ENCODE measurements at regions not wholly inside any gene's neighbourhood (a gene's known extent, or its start where the extent isn't known, plus 50 kb on each side); places are given as distances from the start of the nearest gene placed in this dataset.

- H3K4me1 ChIP-seq (ENCODE audit: control insufficient read depth in 1 of 2, low read depth in 2 of 2): no peaks in the 10 kb centered on the region
- H3K27me3 ChIP-seq (replicated peaks; ENCODE audit: insufficient read depth): no peaks in the 10 kb centered on the region
- DNase-seq (ENCODE audit: low spot score) (no peak), ATAC-seq (ENCODE audit: insufficient number of reproducible peaks, low FRiP score, low read depth) (peak; percentile 50)
- TF ChIP-seq, protein P1, sequence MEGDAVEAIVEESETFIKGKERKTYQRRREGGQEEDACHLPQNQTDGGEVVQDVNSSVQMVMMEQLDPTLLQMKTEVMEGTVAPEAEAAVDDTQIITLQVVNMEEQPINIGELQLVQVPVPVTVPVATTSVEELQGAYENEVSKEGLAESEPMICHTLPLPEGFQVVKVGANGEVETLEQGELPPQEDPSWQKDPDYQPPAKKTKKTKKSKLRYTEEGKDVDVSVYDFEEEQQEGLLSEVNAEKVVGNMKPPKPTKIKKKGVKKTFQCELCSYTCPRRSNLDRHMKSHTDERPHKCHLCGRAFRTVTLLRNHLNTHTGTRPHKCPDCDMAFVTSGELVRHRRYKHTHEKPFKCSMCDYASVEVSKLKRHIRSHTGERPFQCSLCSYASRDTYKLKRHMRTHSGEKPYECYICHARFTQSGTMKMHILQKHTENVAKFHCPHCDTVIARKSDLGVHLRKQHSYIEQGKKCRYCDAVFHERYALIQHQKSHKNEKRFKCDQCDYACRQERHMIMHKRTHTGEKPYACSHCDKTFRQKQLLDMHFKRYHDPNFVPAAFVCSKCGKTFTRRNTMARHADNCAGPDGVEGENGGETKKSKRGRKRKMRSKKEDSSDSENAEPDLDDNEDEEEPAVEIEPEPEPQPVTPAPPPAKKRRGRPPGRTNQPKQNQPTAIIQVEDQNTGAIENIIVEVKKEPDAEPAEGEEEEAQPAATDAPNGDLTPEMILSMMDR (IDR thresholded peaks at IDR 0.05): peak; percentile 54
- no peak overlapping the region for H3K27ac ChIP-seq
- no peaks in the 10 kb centered on the region for H3K36me3 ChIP-seq
- peak overlapping the region; percentile 38 for H3K4me3 ChIP-seq
- H3K9me3 ChIP-seq: no peaks in the 10 kb centered on the region
Observed at GRCh38 chr16:55257966-55258613, 65.9 kb upstream of the IRX6 start.

DNA sequence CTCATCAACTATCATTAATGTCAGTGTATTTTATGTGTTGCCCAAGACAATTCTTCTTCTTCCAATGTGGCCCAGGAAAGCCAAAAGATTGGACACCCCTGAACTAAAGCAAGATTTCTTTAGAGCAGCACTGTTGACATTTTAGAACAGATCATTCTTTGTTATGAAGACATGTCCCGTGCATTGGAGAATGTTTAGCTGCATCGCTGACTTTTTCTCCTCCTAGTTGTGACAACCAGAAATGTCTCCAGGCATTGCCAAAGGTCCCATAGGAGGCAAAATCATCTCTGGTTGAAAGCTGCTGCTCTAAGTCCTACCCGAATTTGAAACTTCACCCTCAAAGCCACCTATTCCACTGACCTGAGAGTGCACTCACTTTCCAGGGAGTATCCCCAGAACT is 62.7 kb upstream of the IRX6 start:
- ATAC-seq (ENCODE audit: insufficient number of reproducible peaks, low FRiP score, low read depth) (no peak), DNase-seq (ENCODE audit: low spot score) (no peak)
- H3K4me1 ChIP-seq (ENCODE audit: control insufficient read depth in 1 of 2, low read depth in 2 of 2): peaks cover 0 to 3% of the 10 kb centered on the region in 2 donors
- no peaks in the 10 kb centered on the region for H3K36me3 ChIP-seq
- H3K4me3 ChIP-seq: no peak overlapping the region
- H3K27me3 ChIP-seq (replicated peaks; ENCODE audit: insufficient read depth): no peaks in the 10 kb centered on the region
- no peaks in the 10 kb centered on the region for H3K9me3 ChIP-seq
- no peak overlapping the region for H3K27ac ChIP-seq
- TF ChIP-seq, protein P1 (IDR thresholded peaks at IDR 0.05): no peak

DNA sequence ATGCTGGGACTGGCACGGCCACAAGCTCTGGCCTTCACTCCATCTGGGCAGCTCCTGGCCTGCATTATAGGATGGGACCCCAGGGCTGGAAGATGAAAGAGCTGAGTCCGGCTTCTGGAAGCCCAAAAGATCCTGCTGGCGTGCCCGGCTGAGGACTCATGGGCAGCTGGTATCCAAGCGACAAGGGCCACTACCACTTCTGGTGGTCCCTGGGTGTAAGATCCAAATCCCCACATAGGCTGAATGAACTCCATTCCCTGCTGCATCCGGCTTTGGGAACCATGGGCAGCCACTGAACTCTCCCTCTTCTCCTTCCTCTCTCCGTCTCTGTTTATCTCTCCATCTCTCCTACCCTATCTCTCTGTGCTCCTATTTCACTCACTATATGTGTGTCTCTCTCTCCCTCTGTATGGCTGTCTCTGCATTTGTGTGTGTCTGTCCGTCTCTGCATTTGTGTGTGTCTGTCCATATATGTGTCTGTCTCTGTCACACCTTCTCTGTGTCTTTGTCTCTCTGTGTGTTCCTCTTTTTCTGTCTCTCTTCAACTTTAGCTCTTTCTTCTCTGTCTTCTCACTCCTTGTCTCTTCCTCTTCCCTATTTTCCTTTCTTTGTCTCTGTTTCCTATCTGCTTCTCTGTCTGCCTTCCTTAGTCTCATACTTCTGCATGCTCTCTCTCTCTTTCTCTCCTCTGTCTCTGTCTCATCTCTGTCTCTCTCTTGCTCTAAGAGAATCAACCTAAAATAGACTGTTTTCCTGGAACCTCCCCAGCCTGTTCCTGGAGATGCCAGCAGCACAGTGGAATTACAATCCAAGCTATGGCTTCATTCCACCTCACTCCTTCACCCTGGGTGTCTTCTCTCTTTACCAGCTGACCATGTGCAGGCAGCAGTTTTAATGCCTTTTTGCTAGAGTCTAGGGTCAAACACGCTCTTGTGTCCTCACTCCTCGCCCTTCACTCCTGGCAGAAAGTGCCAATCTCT is 60.4 kb upstream of the IRX6 start:
- H3K36me3 ChIP-seq: no peaks in the 10 kb centered on the region
- H3K9me3 ChIP-seq: no peaks in the 10 kb centered on the region
- H3K4me3 ChIP-seq: no peak overlapping the region
- DNase-seq (ENCODE audit: low spot score): no peak
- no peaks in the 10 kb centered on the region for H3K27me3 ChIP-seq (replicated peaks; ENCODE audit: insufficient read depth)
- TF ChIP-seq, protein P1 (IDR thresholded peaks at IDR 0.05): no peak
- H3K4me1 ChIP-seq (ENCODE audit: control insufficient read depth in 1 of 2, low read depth in 2 of 2): peaks cover 0 to 3% of the 10 kb centered on the region in 2 donors
- no peak for ATAC-seq (ENCODE audit: insufficient number of reproducible peaks, low FRiP score, low read depth)
- no peak overlapping the region for H3K27ac ChIP-seq

DNA sequence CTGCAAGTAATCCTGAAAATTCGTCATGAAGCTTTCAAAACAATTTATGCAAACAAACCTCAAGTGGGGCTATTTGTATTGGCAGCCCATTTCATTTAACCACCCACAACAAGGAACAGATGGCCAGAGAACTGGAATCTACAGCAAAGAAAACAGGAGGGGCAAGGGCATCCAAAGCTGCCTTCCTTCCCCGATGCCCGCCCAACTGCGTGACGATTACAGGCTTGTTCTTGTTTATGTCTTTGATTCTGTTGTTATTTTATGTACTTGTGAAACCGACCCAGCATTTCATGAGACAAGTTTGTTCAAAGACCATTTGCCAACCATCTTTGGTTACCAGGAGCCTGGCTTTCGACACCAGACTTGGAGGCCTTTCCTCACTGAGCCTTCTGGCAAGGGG is 59.1 kb upstream of the IRX6 start:
- ATAC-seq (ENCODE audit: insufficient number of reproducible peaks, low FRiP score, low read depth): no peak
- H3K27me3 ChIP-seq (replicated peaks; ENCODE audit: insufficient read depth): no peaks in the 10 kb centered on the region

DNA sequence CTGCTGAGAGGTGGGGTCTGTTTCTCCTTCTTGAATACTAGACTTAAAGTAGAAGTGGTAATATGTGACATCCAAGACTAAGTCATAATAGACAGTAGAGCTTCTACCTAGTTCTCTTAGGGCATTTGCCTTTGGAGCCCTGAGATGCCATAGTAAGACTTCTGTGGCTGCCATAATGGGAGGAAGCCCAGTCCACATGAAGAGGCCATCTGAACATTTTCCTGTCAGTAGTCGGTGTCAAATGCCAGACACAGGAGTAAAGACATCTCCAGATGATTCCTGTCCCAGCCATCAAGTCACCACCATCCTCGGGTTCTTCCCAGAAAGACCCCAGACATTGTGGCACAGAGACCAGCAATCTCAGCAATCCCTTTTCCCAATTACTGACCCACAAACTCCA is 58.1 kb upstream of the IRX6 start:
- DNase-seq (ENCODE audit: low spot score) (no peak), ATAC-seq (ENCODE audit: insufficient number of reproducible peaks, low FRiP score, low read depth) (no peak)
- Histone ChIP-seq H3K4me1 (ENCODE audit: control insufficient read depth in 1 of 2, low read depth in 2 of 2) (peaks cover 0 to 3% of the 10 kb centered on the region in 2 donors), H3K9me3 (no peaks in the 10 kb centered on the region), H3K36me3 (no peaks in the 10 kb centered on the region), H3K4me3 (no peak overlapping the region), H3K27ac (no peak overlapping the region), H3K27me3 (replicated peaks; ENCODE audit: insufficient read depth) (no peaks in the 10 kb centered on the region)
- TF ChIP-seq, protein P1 (IDR thresholded peaks at IDR 0.05): no peak

More for the DNA sequence above, 59.1 kb upstream of the IRX6 start:
- DNase-seq (ENCODE audit: low spot score): no peak
- Histone ChIP-seq H3K4me1 (ENCODE audit: control insufficient read depth in 1 of 2, low read depth in 2 of 2) (peaks cover 0 to 3% of the 10 kb centered on the region in 2 donors), H3K27ac (no peak overlapping the region), H3K9me3 (no peaks in the 10 kb centered on the region), H3K36me3 (no peaks in the 10 kb centered on the region), H3K4me3 (no peak overlapping the region)
- TF ChIP-seq, protein P1 (IDR thresholded peaks at IDR 0.05): no peak

Data from thoracic aorta (tissue), 2 donors.